ENCODE measurements at regions not wholly inside any gene's neighbourhood (a gene's known extent, or its start where the extent isn't known, plus 50 kb on each side); places are given as distances from the start of the nearest gene placed in this dataset.
A peak's percentile ranks its signal among the peaks of the same experiment; 100 is the strongest.

GRCh38 chr18:39624961-39625360, 2059.4 kb upstream of the CELF4 start:
- no peak for TF ChIP-seq CTCF (IDR thresholded peaks at IDR 0.05; ENCODE audit: insufficient read depth, low read length, poor library complexity, severe bottlenecking)
- Histone ChIP-seq H3K36me3 (ENCODE audit: control insufficient read depth, insufficient read depth, low read length) (no peaks in the 10 kb centered on the region), H3K4me3 (ENCODE audit: low read depth, low read length) (no peak overlapping the region), H3K27me3 (ENCODE audit: control insufficient read depth, insufficient read depth, low read length) (no peaks in the 10 kb centered on the region)
- DNase-seq (ENCODE audit: low read depth), result peak; percentile 32

- Histone ChIP-seq H3K27me3 (ENCODE audit: control insufficient read depth, insufficient read depth, low read length) (no peaks in the 10 kb centered on the region), H3K4me3 (ENCODE audit: low read depth, low read length) (no peak overlapping the region), H3K36me3 (ENCODE audit: control insufficient read depth, insufficient read depth, low read length) (no peaks in the 10 kb centered on the region)
- DNase-seq (ENCODE audit: low read depth), result no peak
- TF ChIP-seq CTCF (IDR thresholded peaks at IDR 0.05; ENCODE audit: insufficient read depth, low read length, poor library complexity, severe bottlenecking), result no peak
Measured at GRCh38 chr18:39622431-39622830, 2056.8 kb upstream of the CELF4 start.

- H3K4me3 ChIP-seq (ENCODE audit: low read depth, low read length), result no peak overlapping the region
- no peak for DNase-seq (ENCODE audit: low read depth)
- no peaks in the 10 kb centered on the region for H3K27me3 ChIP-seq (ENCODE audit: control insufficient read depth, insufficient read depth, low read length)
- no peaks in the 10 kb centered on the region for H3K36me3 ChIP-seq (ENCODE audit: control insufficient read depth, insufficient read depth, low read length)
- TF ChIP-seq CTCF (IDR thresholded peaks at IDR 0.05; ENCODE audit: insufficient read depth, low read length, poor library complexity, severe bottlenecking), result no peak
Measured at GRCh38 chr18:39620551-39621168, 2055.1 kb upstream of the CELF4 start.

GRCh38 chr18:39618265-39619003, 2052.8 kb upstream of the CELF4 start:
- no peak for DNase-seq (ENCODE audit: low read depth)
- Histone ChIP-seq H3K4me3 (ENCODE audit: low read depth, low read length) (no peak overlapping the region), H3K36me3 (ENCODE audit: control insufficient read depth, insufficient read depth, low read length) (no peaks in the 10 kb centered on the region), H3K27me3 (ENCODE audit: control insufficient read depth, insufficient read depth, low read length) (no peaks in the 10 kb centered on the region)
- TF ChIP-seq CTCF (IDR thresholded peaks at IDR 0.05; ENCODE audit: insufficient read depth, low read length, poor library complexity, severe bottlenecking), result no peak

GRCh38 chr18:39611381-39612100, 2045.9 kb upstream of the CELF4 start:
- DNase-seq (ENCODE audit: low read depth), result no peak
- no peak overlapping the region for H3K4me3 ChIP-seq (ENCODE audit: low read depth, low read length)
- no peak for TF ChIP-seq CTCF (IDR thresholded peaks at IDR 0.05; ENCODE audit: insufficient read depth, low read length, poor library complexity, severe bottlenecking)

More at GRCh38 chr18:39611381-39612100, 2045.9 kb upstream of the CELF4 start:
- H3K27me3 ChIP-seq (ENCODE audit: control insufficient read depth, insufficient read depth, low read length), result no peaks in the 10 kb centered on the region
- H3K36me3 ChIP-seq (ENCODE audit: control insufficient read depth, insufficient read depth, low read length), result no peaks in the 10 kb centered on the region

Data from kidney epithelial cell (primary cell).